Stimulated activated naive CD4-positive, alpha-beta T cell treated with Interleukin-2 at 50 U/mL for 16 hours (primary cell): ENCODE measurements at regions not wholly inside any gene's neighbourhood (a gene's known extent, or its start where the extent isn't known, plus 50 kb on each side); places are given as distances from the start of the nearest gene placed in this dataset.

Experiments used
- DNase-seq: peaks from one replicate; lab custom pipeline; 2025; lab: John Stamatoyannopoulos, UW

- no peak for DNase-seq
Measured at GRCh38 chr11:134762248-134763029, 350.4 kb upstream of the B3GAT1 start.

GRCh38 chr11:134761926-134762247 lies 349.8 kb upstream of the B3GAT1 start:
- DNase-seq = no peak

DNA sequence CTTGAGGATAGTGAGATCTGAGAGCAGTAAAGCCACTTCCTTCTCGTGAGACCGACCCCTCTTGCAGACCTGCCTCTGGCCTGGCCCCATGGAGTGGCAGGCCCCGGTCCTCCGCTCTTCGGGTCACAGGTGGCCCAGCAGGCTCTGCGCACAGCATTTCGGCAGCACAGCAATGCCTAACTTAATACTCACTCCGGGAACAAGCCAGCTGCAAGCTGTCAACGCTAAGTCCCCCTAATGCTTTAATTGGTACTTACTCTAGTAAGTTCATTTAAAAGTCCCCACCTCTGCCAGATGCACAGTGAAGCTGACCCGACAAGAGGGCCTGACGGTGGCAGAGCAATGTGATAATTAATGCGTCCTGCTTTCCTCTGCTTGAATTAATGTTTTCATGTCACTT lies 349.3 kb upstream of the B3GAT1 start:
- no peak for DNase-seq

GRCh38 chr11:134760957-134761356 lies 348.9 kb upstream of the B3GAT1 start:
- DNase-seq = no peak

DNA sequence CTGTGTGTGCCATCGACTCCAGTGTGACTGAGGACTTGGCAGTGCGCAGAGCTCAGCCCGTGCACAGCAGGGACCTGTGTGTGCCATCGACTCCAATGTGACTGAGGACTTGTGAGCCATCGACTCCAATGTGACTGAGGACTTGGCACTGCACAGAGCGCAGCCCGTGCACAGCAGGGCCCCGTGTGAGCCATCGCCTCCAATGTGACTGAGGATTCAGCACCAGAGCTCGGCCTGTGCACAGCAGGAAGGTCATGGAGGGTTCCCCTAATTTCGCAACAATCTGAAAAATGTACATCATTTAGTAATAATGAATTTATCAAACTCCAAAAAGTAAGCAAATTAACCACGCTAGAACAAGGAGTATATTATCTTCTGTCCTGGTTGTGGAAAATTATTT lies 348.3 kb upstream of the B3GAT1 start:
- no peak for DNase-seq

DNA sequence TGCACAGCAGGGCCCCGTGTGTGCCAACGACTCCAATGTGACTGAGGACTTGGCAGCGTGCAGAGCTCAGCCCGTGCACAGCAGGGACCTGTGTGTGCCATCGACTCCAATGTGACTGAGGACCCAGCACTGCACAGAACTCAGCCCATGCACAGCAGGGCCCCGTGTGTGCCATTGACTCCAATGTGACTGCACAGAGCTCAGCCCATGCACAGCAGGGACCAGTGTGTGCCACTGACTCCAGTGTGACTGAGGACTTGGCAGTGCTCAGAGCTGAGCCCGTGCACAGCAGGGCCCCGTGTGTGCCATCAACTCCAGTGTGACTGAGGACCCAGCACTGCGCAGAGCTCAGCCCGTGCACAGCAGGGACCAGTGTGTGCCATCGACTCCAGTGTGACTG lies 347.8 kb upstream of the B3GAT1 start:
- no peak for DNase-seq

- no peak for DNase-seq
Measured at GRCh38 chr11:134759274-134759673, 347.2 kb upstream of the B3GAT1 start.

- no peak for DNase-seq
Measured at GRCh38 chr11:134758342-134758931, 346.4 kb upstream of the B3GAT1 start.

DNA sequence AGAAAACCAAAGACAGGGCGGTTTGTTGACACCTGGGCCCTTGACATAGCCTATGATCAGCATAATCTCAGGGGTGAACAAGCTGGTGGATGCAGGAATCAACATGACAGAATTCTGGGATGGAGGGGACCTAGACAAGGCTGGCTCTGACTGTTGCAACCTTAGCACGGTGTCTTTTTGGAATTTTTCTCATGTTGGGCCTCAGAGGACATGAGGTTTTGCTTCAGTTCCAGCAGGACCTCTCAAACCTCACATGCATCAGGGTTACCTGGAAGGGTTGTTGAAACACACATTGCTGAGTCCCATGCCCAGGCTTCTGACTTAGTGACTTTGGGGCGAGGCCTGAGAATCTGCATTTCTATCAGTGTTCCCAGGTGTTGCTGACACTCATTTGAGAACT lies 345.6 kb upstream of the B3GAT1 start:
- no peak for DNase-seq

DNA sequence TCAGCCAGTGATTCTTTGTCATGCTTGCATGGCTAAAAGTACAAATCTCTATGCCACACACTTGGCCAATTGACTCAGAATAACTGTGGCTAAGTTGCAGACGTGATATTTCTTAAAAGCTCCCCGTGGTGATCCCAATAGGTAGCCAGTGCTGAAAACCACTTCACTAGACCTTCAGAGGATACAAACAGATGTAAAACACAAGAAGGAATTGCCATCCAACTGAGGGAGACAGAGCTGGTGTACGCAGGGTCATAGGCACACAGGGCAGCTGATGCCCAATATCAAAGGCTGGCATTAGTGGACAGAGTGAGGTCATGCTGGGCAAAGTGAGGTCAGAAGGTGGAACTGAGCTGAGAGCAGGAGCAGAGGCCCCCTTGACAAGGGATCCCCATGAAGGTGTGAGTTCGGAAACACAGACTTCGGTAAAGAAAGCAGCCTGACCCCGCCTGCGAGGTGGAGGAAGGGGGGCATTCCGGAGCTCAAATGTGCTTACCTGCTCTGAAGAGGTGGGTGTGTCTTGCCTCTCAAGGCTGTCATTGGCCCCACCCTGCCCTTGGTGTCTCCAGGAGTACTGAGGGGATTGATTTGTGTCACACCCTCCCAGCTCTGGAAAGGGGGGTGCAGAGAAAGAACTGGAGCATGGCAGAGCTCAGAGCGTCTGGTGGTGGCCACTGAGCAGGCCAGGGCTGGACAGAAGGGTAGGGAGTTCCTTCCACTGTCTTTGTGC lies 344.9 kb upstream of the B3GAT1 start:
- no peak for DNase-seq

- DNase-seq = no peak
Measured at GRCh38 chr11:134755535-134755934, 343.5 kb upstream of the B3GAT1 start.

GRCh38 chr11:134754521-134755198 lies 342.6 kb upstream of the B3GAT1 start:
- no peak for DNase-seq

DNA sequence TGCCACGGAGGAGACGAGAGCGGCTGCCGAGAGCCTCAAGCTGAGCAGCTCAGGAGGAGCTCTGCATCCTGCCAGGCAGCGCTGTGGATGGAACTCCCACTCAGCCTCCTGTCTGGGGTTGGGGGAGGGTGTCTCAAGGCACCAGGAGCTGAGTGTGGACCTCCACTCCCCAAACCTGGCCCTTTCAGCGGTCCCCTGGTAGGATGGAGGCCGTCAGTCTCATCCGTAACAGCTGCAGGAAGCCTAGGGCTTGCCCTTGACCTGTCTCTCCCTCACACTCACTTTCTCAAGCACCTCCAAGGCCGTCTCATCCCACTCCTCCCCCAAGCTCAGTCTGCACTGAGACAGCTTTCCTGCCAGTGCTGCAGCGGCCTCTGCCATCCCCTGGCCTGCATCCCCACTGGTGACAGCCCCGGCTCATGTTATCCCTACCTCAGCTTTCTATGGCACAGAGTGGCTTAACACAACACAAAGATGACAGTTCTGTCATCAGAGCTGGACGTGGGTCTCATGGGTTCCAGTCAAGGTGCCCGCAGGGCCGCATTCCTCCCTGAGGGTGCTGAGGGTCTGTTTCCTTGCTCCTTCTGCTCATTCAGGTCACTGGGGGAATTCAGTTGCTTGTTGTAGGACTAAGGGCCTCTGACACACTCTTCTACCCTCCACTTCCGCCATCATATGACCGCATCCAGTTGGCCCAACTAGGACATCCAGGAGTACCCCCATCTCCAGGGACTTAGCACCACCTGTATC lies 341.9 kb upstream of the B3GAT1 start:
- no peak for DNase-seq

DNA sequence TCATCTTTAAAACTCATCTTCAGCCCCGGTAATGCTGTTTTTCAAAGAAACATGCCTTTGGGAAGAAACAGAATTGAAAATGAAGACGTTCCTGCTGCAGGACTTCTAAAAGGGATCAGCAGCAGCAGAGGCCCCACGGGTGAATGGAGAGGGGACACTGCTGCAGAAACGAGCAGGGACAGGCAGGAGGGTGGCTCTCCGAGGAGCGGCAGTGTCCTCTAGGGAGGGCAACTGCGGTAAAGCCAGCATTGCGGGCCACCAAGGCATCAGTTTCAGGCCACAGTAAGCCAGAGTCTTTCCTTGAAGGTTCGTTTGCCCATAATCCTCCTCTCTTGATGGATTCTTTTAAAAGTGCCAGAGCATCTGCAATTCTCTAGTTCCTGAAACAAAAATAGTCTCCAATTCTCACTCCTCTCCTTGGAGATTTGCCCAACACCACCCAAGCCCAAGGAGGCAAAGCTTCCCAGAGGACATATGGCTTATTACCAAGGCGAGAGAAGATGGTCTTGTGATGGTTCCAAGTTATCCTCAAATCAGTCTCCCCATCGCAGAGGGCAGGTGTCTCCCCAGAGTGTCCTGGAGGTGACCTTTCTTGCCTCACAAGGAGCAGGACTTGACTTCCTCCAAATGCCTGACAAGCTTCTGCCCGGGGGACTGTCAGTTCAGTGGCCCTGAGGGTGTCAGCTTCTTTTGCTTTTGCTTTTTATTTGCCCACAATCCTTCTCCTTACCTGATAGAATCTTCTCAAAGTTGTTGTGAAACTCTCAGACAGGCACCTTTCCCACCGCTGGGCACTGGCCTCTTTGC lies 341.1 kb upstream of the B3GAT1 start:
- DNase-seq = no peak

DNA sequence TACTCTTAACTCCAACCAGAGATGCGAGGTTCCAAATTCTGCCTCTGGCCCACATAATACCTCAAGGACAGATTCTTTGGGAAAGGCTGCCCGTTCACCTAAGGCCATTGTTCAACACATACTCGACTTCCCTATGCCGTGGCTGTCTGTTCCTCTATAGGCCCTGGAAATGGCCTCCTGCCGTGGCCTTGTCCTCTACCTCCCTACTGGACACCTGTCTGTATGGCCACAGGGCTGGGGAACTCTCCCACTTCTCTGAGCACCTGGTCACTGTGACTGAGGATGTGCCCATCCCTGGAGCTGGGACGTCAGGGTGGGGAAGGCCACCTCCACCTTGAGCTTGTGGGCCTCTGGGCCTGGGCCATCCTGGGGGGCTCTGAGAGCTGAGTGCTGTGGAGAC lies 340.5 kb upstream of the B3GAT1 start:
- no peak for DNase-seq

GRCh38 chr11:134751766-134752165 lies 339.7 kb upstream of the B3GAT1 start:
- no peak for DNase-seq

DNA sequence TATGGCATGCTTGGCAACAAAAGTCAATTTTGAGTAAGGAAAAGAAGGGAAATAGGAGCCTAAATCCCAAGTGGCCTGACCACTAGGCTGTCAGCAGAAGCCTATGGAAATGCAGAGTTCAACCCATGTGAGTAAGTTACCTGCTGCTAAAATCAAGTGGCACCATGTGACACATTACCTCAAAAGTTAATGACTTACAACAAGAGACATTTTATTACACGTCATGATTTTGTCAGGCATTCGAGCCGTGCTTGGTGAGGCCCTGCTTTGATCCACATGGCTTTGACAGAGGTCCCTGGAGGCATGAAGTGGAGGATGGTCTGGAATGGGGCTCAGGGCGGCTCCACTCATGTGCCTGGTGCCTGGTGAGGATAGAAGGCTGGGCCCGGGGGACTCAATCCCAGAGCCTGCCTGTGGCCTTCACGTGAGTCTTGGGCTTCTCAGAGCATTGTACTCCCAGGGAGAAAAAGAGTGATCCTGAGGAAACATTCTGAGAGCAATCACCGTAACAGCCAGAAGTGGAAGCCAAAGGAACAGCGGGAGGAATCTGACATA lies 339.1 kb upstream of the B3GAT1 start:
- no peak for DNase-seq

DNA sequence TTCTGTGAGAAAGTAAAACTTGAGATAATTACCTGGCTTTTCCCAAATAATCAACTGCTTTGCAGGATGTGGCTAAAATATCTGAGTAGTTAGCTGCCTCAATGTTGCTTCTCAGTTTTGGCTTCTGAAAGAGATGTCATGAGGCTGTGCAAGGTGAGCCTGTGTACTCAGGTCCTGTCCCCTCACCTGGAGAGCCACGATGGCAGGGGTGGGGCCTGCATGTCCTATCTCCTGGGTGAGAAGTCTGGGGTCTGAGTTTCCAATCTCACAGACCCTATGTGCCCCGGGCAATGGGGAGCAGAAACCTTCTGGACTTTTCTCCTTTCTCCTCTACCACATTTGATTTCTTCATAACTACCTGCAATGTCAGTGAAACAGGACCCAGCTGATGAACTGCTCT lies 338.6 kb upstream of the B3GAT1 start:
- DNase-seq = no peak

DNA sequence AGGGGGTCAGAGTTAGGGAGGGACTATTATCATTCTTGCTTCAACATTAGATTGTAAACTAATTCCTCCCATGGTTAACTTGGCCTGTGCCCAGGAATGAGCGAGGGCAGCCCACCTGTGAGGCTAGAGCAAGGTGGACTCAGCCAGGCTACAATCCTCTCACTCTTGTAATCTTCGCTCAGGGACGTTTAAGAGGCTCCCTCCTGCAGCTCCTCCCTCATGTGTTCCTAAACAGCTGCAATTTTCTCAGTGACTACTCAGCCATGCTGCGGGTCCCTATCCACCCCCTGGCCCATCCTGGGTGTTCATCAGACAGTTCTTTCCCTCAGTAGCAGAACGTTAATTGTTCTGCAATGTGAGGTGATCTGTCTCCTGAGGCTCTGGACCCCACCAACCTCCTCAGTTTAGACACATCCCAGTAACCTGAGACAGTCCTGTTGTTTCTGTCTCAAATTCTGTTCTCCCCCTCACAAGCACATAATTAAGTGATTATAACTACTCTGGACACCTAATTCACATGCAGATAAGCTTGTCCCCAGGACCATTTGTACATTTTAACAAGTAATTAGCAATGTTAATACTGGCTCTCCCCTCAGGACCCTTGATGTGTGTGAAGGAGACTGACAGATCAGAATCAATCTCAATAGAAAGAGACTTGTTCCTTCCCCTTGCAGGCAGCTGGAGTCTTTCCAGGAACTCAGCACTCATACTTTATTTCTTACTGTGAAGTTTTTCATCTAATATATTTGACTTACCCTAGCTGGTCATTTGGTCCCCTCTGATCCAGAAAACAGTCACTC lies 337.2 kb upstream of the B3GAT1 start:
- DNase-seq = no peak

DNA sequence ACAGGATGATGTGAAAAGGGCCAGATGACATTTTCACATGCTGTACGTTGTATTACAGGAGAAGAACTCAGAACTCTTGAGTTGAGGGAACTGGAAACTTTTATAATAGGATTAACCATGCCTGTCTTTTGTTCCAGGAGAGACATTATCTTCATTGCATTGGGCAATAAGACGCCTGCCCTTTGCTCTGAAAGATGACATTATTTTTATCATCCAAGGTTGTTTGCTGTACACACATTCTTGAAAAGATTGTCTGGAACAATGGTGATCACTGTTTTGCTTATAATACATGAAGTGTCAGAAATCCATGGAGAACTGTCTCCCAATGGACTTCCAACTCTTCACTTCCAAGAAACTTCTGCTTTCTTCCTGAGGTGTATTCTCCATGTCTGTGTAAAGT lies 334.6 kb upstream of the B3GAT1 start:
- DNase-seq = no peak
